OCI-LY7 (cell line): ENCODE measurements at regions not wholly inside any gene's neighbourhood (a gene's known extent, or its start where the extent isn't known, plus 50 kb on each side); places are given as distances from the start of the nearest gene placed in this dataset.

Source experiments
- CTCF ChIP-seq: fragments of 200-600 bp; sonication (generic); conservative IDR thresholded peaks from 2 replicates; pipeline ENCODE4 v1.5.1; 2014; ENCODE audit warnings: mild to moderate bottlenecking, antibody characterized with exemption, low read length, moderate library complexity, mixed read lengths
- EZH2phosphoT487 ChIP-seq: fragments of 200-600 bp; sonication (generic); IDR thresholded peaks from 2 replicates; pipeline ENCODE4 v1.6.1; 2018; ENCODE audit warnings: low read depth, borderline replicate concordance, mild to moderate bottlenecking, mixed run types, antibody characterized with exemption, low read length, moderate library complexity, mixed read lengths

GRCh38 chr6:169092375-169092774, 161.3 kb downstream of the THBS2 start:
- no peak for TF ChIP-seq CTCF
- no peak for TF ChIP-seq EZH2phosphoT487
